COLO668 (cell line): ENCODE measurements at regions not wholly inside any gene's neighbourhood (a gene's known extent, or its start where the extent isn't known, plus 50 kb on each side); places are given as distances from the start of the nearest gene placed in this dataset.
"Not testable (repeated sequence)": the region's sequence is repeated elsewhere in the genome, so short reads cannot be mapped to it uniquely, and the experiment has no call there.

Experiments
- DNase-seq: peaks from one replicate; lab custom pipeline; 2025; ENCODE audit not compliant: unreplicated experiment; lab: John Stamatoyannopoulos, UW

- no peak for DNase-seq
These were observed 67.7 kb downstream of the SMIM20 start for GRCh38 chr4:25981749-25982148.

- DNase-seq: no peak
These were observed 68.9 kb downstream of the SMIM20 start for GRCh38 chr4:25982962-25983361.

- no peak for DNase-seq
These were observed 70.2 kb downstream of the SMIM20 start for GRCh38 chr4:25984266-25984665.

GRCh38 chr4:25984796-25985195 is 70.8 kb downstream of the SMIM20 start:
- no peak for DNase-seq

GRCh38 chr4:25986807-25987206 is 72.8 kb downstream of the SMIM20 start:
- no peak for DNase-seq

GRCh38 chr4:25991340-25991739 is 77.3 kb downstream of the SMIM20 start:
- DNase-seq: no peak

GRCh38 chr4:25993395-25994185 is 79.6 kb downstream of the SMIM20 start:
- peak; percentile 29 for DNase-seq

GRCh38 chr4:25994577-25994976 is 80.6 kb downstream of the SMIM20 start:
- not testable (repeated sequence) for DNase-seq

GRCh38 chr4:26000274-26000950 is 86.4 kb downstream of the SMIM20 start:
- DNase-seq: no peak

- no peak for DNase-seq
These were observed 87.4 kb downstream of the SMIM20 start for GRCh38 chr4:26001413-26001812.

GRCh38 chr4:26001816-26002215 is 87.8 kb downstream of the SMIM20 start:
- no peak for DNase-seq

GRCh38 chr4:26003056-26003455 is 89.0 kb downstream of the SMIM20 start:
- no peak for DNase-seq

GRCh38 chr4:26004290-26004689 is 90.3 kb downstream of the SMIM20 start:
- no peak for DNase-seq

GRCh38 chr4:26005764-26006163 is 91.7 kb downstream of the SMIM20 start:
- no peak for DNase-seq

- no peak for DNase-seq
These were observed 94.7 kb downstream of the SMIM20 start for GRCh38 chr4:26008737-26009136.

GRCh38 chr4:26009502-26009901 is 95.5 kb downstream of the SMIM20 start:
- no peak for DNase-seq

GRCh38 chr4:26010304-26010703 is 96.3 kb downstream of the SMIM20 start:
- no peak for DNase-seq

GRCh38 chr4:26013629-26014028 is 99.6 kb downstream of the SMIM20 start:
- no peak for DNase-seq

GRCh38 chr4:26015133-26015651 is 101.2 kb downstream of the SMIM20 start:
- no peak for DNase-seq

GRCh38 chr4:26015906-26016305 is 101.9 kb downstream of the SMIM20 start:
- DNase-seq: no peak

- DNase-seq: no peak
These were observed 103.5 kb downstream of the SMIM20 start for GRCh38 chr4:26017531-26017930.

GRCh38 chr4:26017961-26018700 is 104.1 kb downstream of the SMIM20 start:
- not testable (repeated sequence) for DNase-seq
